NCI-H510A (cell line): ENCODE measurements at regions not wholly inside any gene's neighbourhood (a gene's known extent, or its start where the extent isn't known, plus 50 kb on each side); places are given as distances from the start of the nearest gene placed in this dataset.
"Not testable (repeated sequence)": the region's sequence is repeated elsewhere in the genome, so short reads cannot be mapped to it uniquely, and the experiment has no call there.

Experiments
- DNase-seq: peaks from one replicate; lab custom pipeline; 2025; lab: John Stamatoyannopoulos, UW

DNA sequence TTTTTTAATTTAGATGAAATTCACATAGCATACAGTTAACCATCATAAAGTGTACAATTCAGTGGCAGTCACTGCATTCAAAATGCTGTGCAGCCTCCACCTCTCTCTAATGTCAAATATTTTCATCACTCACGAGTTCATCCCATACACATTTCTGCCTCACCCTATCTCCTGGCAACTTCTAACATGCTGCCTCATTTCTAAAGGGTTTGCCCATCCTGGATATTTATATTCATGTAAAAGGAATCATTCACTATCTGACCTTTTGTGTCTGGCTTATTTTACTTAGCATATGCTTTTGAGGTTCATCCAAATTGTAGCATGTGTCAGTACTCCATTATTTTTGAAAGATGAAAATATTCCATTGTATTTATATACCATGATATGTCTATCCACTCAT is 286.9 kb upstream of the VSTM2A start:
- no peak for DNase-seq

DNA sequence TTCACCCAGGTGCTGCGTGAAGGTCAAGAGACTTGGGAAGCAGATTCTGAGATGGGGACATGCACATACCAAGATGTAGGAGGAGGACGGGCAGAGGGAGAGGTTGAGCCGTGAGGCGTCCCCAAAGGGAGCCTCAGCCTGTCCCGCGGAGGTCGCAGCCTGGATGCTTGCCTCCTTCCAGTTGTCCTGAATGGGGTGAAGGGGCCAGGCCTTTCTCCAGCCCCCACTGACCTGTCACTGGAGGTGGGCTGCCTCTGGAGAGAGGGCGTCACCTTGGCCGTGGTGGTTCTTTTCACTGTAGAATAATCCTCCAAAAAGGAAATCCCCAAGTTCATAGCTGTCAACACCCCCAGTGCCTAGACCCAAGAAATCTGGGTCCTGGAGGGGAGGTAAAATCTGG is 283.0 kb upstream of the VSTM2A start:
- DNase-seq = no peak

- no peak for DNase-seq
Measured at GRCh38 chr7:54260941-54261371, 281.2 kb upstream of the VSTM2A start.

- no peak for DNase-seq
Measured at GRCh38 chr7:54278847-54279246, 263.3 kb upstream of the VSTM2A start.

DNA sequence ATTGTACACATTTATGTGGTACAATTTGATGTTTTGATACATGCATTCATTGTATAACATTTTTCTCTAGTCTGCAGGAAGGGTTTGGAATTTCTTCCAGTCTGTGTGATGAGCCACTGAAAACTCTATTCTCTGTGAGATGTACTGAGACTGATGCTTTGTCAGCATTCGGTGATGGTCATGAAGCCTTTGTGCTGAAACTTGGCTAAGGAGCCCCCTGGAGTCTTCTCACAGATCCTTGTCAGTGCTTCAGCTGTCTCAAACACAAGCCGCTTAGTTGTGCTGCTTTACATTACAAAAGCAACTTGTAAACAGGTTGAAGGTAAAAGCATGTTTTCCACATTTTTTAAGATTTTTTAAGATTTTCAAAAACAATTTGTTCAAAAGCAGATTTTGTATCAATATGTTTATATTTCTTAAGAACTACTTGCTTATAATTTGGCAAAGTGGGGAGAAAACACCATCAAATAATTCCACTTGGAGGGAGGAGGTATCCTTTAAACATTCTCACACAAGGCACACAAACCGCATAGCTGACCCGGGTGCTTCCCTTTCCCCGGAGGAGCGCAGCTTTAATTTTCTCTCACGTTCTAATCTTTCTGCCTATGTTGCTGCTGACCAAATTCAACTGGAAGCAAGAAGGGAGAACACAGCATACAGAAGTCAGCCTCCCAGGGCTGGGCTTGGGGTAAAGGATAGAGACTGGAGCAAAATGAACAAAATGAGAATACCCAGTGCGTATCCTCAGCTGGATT is 249.8 kb upstream of the VSTM2A start:
- DNase-seq = no peak

GRCh38 chr7:54299426-54299825 is 242.7 kb upstream of the VSTM2A start:
- DNase-seq = no peak

GRCh38 chr7:54315955-54316354 is 226.2 kb upstream of the VSTM2A start:
- not testable (repeated sequence) for DNase-seq

GRCh38 chr7:54326592-54327167 is 215.5 kb upstream of the VSTM2A start:
- no peak for DNase-seq

DNA sequence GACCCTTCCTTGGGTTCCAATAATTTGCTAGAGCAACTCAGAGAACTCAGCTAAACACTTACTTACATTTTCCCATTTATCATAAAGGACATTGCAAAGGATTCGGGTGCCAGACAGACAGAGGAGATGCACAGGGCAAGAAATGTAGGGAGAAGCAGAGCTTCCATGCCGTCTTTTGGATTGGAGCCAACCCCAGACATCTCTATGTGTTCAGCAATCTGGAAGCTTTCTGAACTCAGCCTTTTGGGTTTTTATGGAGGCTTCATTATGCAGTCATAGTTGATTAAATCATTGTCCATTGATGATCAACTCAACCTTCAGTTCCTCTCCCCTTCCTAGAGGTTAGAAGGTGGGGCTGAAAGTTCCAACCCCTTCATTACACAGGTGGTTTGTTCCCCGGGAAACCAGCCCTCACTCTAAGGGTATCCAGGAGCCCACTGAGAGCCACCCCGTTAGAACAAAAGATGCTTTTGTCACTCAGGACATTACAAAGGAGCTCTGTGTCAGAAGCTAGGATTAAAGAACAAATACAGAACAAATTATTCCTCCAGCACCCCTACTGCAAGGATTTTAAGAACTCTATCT is 211.9 kb upstream of the VSTM2A start:
- no peak for DNase-seq

DNA sequence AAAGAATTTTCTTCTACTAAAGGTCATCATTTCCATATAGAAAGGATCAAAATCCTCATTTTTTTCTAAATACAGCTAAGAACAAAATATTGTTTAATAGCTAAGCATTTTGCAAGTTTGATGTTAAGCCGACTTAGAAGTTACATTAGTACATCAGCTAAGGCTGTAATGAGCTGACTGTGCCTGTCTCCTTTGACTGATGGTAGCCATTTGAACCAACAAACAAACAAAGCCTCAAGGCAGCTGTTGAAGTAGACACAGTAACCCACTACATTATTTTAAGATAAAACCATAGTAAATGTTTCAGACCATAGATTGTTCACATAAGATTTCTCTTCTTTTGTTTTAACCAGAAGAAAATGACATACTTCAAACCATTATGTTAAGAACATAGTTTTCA is 210.9 kb upstream of the VSTM2A start:
- DNase-seq = no peak

DNA sequence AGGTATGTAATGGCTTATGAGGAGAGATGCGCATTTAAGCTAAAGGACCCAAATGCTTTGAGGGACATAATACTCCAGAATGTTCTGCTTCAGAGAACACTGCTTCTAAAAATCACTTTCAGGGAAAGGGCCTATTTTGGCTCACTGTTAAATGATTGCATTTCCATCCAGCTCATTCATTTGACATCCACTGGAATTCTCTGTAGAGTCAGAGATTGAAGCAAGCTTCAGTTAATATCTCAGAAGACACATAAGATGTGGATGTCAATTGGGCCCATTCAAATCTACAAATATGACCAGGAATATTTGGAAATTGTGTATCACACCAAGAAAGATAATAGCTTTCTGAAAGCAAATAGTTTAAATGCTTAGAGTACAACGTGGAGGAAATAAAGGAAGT is 209.9 kb upstream of the VSTM2A start:
- DNase-seq = no peak

DNA sequence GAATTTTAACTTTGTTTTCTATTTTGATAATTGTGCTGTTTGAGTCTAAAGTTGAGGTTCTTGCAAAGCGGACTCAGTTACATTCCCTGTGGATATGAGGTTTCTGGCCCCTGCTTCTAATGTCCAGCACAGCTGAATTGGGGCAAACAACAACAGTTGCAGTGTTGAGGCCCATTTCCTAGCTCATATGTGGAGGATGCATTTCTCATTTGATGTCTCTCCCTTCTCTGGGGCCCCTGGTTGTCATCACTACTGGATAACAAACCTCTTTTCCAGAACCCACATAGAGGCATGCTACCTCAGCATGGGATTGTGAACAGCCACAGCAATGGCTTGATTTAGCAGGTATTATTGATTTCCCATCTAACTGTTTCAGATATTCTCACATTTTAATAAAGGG is 208.2 kb upstream of the VSTM2A start:
- no peak for DNase-seq

DNA sequence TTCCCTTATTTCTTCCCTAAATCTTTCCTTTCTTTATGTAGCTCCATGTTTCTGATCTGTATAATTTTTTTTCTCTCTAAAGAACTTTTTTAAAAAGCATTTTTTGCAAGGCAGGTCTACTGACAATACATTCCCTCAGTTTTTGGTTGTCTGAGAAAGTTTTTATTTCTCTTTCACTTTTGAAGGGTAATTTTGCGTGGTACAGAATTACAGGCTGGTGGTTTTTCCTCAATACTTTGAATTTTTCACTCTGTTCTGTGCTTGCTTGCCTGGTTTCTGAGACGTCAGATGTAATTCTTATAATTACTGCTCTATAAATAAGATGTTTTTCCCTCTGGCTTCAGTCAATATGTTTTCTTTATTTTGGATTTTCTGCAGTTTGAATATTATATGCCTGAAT is 205.4 kb upstream of the VSTM2A start:
- DNase-seq = no peak

GRCh38 chr7:54337466-54337865 is 204.7 kb upstream of the VSTM2A start:
- no peak for DNase-seq

DNA sequence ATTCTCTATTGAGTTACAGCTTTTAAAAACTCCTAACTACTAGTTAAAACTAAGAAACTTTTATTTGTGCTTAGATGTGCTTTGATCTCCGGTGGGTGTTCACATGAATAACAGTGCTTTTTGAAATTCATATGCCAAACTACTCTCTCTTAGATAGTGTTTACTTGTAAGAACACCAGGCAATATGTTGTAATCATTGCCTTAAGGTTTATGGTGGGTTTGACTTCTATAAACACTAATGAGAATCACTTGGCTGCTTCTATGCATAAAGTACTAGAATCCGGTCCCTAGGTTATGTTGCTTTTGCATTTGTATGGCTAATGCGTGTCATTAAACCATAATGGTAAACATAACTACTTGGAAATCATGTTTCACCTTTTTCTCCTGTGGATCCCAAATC is 203.9 kb upstream of the VSTM2A start:
- no peak for DNase-seq

DNA sequence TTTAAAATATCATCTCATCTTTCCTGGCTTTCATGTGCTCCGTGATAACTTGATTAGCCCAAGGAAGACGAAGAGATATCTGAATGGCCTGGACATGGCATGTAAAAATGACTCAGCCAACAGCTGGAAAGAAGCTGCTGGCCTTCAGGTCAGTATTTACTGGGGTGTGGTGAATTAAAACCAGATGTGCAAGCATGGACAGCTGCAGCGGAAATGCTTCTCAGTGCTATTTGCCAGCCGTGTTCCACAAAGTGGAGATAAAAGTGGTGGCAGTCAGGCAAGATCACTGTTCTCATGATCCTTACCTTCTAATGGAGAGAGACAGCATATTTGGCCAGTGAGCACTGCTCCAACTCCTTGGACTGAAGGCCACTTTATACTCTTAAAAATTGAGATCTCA is 203.1 kb upstream of the VSTM2A start:
- DNase-seq = no peak

DNA sequence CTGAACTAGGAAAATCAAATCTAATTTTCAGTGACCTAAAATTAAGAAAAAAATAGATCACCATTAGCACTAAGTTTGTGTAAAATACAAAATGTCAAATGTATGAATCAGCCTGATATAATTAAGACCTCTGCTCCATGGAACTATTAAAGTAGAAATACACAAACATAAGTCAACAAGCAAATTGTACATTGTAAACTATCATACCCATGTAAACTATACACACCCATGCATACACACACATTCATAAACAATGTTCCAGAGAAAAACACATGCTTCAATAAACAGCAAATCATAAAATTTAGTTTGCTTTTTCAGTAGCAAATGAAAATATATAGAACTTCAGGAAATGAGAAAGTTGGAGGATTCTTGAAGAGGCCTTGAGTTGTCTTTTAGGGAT is 199.7 kb upstream of the VSTM2A start:
- DNase-seq = no peak

DNA sequence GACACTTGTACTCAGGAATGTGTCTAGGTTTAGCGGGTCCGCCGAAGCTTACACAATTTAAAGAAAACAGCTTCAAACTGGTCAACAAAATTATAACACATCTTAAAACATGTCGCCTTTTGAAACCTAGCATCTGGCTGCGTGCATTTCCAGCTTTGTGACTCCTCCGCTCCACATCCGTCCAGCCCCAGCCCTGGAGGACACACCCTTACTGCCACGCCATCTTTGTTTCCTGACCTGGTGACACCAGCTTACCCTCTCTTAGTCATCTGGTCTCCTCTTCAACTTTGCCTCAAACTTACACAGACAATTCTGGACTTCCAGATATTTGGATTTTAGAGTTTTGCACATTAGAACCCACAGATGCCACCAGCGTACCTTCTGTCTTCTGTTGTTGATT is 198.7 kb upstream of the VSTM2A start:
- no peak for DNase-seq

- no peak for DNase-seq
Measured at GRCh38 chr7:54345746-54346145, 196.4 kb upstream of the VSTM2A start.

GRCh38 chr7:54349229-54349628 is 192.9 kb upstream of the VSTM2A start:
- no peak for DNase-seq

GRCh38 chr7:54354436-54354835 is 187.7 kb upstream of the VSTM2A start:
- DNase-seq = no peak

GRCh38 chr7:54355842-54356241 is 186.3 kb upstream of the VSTM2A start:
- no peak for DNase-seq

DNA sequence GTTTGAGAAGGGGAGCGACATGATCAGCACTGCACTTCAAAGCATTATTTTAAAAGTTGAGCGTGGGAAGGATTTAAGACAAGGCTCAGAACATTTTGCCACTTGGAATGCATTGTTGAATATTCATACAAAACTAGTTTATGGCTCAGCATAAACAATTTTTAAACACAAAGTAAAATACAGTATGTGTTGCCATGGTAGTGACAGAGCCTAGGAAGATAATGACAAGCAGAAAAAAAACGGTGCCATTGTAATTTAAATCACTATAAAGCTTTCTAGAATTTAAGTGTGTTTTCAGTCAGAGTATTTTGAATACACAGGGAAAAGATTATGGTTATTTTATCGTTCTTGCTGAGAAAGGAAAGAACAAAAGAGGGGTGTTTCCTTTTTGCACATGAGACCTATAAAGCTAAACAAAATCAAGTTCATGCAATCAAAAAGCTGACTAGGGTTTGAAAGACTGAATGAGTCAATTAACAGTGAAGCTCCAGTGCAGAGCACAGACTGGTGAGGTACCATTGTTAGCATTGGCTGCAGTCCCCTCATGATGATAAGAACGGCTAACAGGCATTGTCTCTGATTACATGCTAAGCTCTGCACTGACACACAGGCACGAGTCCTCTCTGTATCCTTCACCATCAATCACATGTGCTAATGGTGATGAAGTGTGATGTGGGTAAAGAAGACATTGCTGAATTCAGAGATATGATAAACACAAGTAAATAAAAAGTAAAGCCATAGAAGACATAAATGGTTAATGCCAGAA is 181.9 kb upstream of the VSTM2A start:
- no peak for DNase-seq
